ENCODE measurements at regions not wholly inside any gene's neighbourhood (a gene's known extent, or its start where the extent isn't known, plus 50 kb on each side); places are given as distances from the start of the nearest gene placed in this dataset.

GRCh38 chr1:195026792-195027191 is 1581.4 kb downstream of the KCNT2 start:
- TF ChIP-seq FOXP2 (optimal IDR thresholded peaks at IDR 0.05; ENCODE audit: borderline replicate concordance, extremely low read depth, extremely low read length, insufficient read depth) (no peak), SIN3A (IDR thresholded peaks at IDR 0.05; ENCODE audit: borderline replicate concordance, insufficient read depth, low read length) (no peak)
